ENCODE measurements at regions not wholly inside any gene's neighbourhood (a gene's known extent, or its start where the extent isn't known, plus 50 kb on each side); places are given as distances from the start of the nearest gene placed in this dataset.

- TF ChIP-seq CTCF (IDR thresholded peaks at IDR 0.05): no peak
Measured at GRCh38 chr16:55221836-55222235, 102.2 kb upstream of the IRX6 start.

GRCh38 chr16:55222486-55222885, 101.5 kb upstream of the IRX6 start:
- no peak for TF ChIP-seq CTCF (IDR thresholded peaks at IDR 0.05)

DNA sequence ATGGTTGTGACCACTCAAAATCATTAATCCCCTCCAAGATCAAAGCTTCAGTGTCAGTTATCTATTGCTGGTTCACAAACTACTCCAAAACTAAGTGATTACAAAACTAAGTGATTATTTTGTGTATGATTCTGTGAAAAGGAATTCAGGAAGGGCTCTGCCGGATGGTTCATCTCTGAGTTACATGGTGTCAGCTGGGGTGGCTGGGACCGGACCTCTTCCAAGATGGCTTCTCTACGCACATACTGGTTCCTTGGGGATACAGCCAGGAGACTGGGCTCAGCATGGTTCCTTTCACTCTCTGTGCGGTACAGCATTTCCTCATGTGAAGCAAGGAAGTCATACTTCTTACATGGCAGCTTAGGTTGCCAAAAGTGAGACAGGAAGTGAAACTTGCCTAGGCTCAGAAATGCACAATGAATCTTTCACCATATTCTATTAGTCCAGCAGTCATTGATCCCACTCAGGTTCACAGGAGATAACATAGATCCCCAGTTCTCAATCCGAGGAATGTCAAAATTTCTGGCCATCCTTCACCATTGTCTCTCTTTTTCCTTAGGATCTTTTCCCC, 97.9 kb upstream of the IRX6 start:
- no peak for TF ChIP-seq CTCF (IDR thresholded peaks at IDR 0.05)

- TF ChIP-seq CTCF (IDR thresholded peaks at IDR 0.05): no peak
Measured at GRCh38 chr16:55232822-55233221, 91.2 kb upstream of the IRX6 start.

DNA sequence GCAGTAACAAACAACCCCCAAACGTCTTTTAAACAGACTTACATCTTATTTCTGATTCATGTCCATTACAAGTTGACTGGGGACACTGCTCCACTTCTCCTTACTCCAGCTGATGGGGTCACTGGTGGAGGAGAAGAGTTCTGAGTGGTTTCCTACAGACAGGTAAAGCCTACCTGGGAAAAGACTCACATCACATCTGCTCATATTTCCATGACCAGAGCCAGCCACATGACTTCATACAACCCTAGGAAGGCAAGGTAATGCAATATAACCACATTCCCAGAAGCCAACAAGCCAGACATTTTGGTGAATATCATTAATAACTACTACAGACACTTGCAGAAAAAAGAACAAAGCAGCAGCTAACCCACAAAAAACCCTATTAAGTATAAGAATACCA, 90.5 kb upstream of the IRX6 start:
- TF ChIP-seq CTCF (IDR thresholded peaks at IDR 0.05): no peak

- no peak for TF ChIP-seq CTCF (IDR thresholded peaks at IDR 0.05)
Measured at GRCh38 chr16:55236655-55237054, 87.3 kb upstream of the IRX6 start.

DNA sequence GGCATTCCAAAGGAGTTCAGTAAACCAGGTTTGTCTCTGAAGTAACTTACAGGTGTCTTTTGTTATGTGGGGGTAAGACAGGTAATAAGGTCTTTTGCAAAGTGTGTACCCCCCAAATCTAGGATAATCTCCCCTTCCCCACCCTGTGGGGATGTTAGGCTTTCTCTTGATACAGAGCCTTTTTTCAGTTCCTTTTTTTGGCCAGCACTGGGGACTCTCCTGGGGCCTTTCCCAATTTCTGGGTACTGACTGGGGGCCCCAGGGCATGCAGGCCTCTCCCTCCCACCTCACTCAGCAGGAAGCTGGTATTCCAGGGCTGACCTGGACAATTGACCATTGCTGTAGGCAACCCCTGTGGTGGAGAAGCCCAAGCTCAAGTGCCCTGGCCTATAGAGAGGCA, 84.3 kb upstream of the IRX6 start:
- TF ChIP-seq CTCF (IDR thresholded peaks at IDR 0.05): no peak

DNA sequence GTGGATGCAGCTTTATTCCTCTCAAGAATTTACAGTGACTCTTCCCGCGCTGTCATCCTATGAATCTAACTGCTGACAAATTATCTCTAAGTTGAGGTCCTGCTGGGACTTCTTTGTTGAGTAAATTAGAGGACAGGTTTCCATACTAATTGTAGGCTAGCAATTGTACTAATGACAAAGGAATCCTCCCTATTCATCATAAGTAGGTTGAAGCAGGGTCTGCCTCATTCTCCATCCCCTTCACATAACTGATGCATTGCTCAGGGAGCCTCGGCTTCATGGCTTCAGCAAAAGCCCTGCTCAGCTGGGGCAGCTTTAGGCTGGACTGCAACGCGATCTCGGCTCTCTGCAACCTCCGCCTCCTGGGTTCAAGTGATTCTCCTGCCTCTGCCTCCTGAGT, 83.1 kb upstream of the IRX6 start:
- no peak for TF ChIP-seq CTCF (IDR thresholded peaks at IDR 0.05)

Measured in LNCAP (cell line).